WTC11 (cell line): ENCODE measurements at regions not wholly inside any gene's neighbourhood (a gene's known extent, or its start where the extent isn't known, plus 50 kb on each side); places are given as distances from the start of the nearest gene placed in this dataset.

Experiments
- ATAC-seq: fragments of 200-7000 bp; cut with Tn5 transposase; 2 replicates; pipeline ENCODE4 v1.10.0; 2021; ENCODE audit warnings: mild to moderate bottlenecking, moderate library complexity
- CTCF ChIA-PET: fragments of 300-600 bp; sonication (Branson Sonifier 250); formaldehyde crosslinking; loops from one replicate; lab custom pipeline; 2021; ENCODE audit warnings: antibody characterized with exemption; lab: Charles Lee
- POLR2A ChIA-PET: fragments of 350-600 bp; sonication (Branson Sonifier 250); formaldehyde crosslinking; loops from one replicate; lab custom pipeline; 2021; ENCODE audit warnings: antibody characterized with exemption; lab: Charles Lee
- DNase-seq: peaks from one replicate; pipeline ENCODE4 v3.0.0; 2021; ENCODE audit warnings: low spot score
- H3K27ac Mint-ChIP-seq: 2 replicates; pipeline ENCODE4 v1.8.0; 2021; ENCODE audit warnings: mixed read lengths
- H3K27me3 Mint-ChIP-seq: 2 replicates; pipeline ENCODE4 v1.8.0; 2021; ENCODE audit warnings: low read depth, mild to moderate bottlenecking, moderate library complexity, mixed read lengths
- H3K36me3 Mint-ChIP-seq: 2 replicates; pipeline ENCODE4 v1.8.0; 2021; ENCODE audit warnings: mixed read lengths
- H3K4me1 Mint-ChIP-seq: 2 replicates; pipeline ENCODE4 v1.8.0; 2022; ENCODE audit warnings: mixed read lengths
- H3K4me3 Mint-ChIP-seq: 2 replicates; pipeline ENCODE4 v1.8.0; 2021; ENCODE audit warnings: mild to moderate bottlenecking, moderate library complexity, mixed read lengths
- H3K9me3 Mint-ChIP-seq: 2 replicates; pipeline ENCODE4 v1.8.0; 2021; ENCODE audit warnings: mixed read lengths
- AFF4 ChIP-seq: sonication (generic); formaldehyde crosslinking; IDR thresholded peaks from 2 replicates; pipeline ENCODE4 v1.8.1; 2023; ENCODE audit warnings: mild to moderate bottlenecking, missing genetic modification reagents, borderline replicate concordance
- CREB1 ChIP-seq: sonication (generic); formaldehyde crosslinking; IDR thresholded peaks from 2 replicates; pipeline ENCODE4 v1.8.0; 2023; ENCODE audit warnings: mild to moderate bottlenecking, missing genetic modification reagents
- CREM ChIP-seq: sonication (generic); formaldehyde crosslinking; IDR thresholded peaks from 2 replicates; pipeline ENCODE4 v1.8.1; 2022; ENCODE audit warnings: mild to moderate bottlenecking, missing genetic modification reagents, moderate library complexity
- FOXJ3 ChIP-seq: sonication (generic); formaldehyde crosslinking; IDR thresholded peaks from 2 replicates; pipeline ENCODE4 v1.9.0; 2021; ENCODE audit warnings: missing genetic modification reagents, mild to moderate bottlenecking, borderline replicate concordance
- FOXK1 ChIP-seq: sonication (generic); formaldehyde crosslinking; IDR thresholded peaks from 2 replicates; pipeline ENCODE4 v1.8.0; 2022; ENCODE audit warnings: mild to moderate bottlenecking, moderate library complexity, missing genetic modification reagents
- GRHL2 ChIP-seq: fragments of 250-450 bp; sonication (Bioruptor Pico); IDR thresholded peaks from 2 replicates; pipeline ENCODE4 v1.8.0; 2022; ENCODE audit warnings: mild to moderate bottlenecking, moderate library complexity; ENCODE audit not compliant: insufficient replicate concordance, severe bottlenecking
- HMGA2 ChIP-seq: fragments of 250-450 bp; sonication (Bioruptor Pico); IDR thresholded peaks from 2 replicates; pipeline ENCODE4 v1.4.0; 2021; ENCODE audit warnings: mild to moderate bottlenecking, moderate library complexity
- IRF2 ChIP-seq: sonication (generic); formaldehyde crosslinking; IDR thresholded peaks from 2 replicates; pipeline ENCODE4 v1.8.0; 2022; ENCODE audit warnings: low read depth, missing genetic modification reagents, borderline replicate concordance
- JUN ChIP-seq: sonication (generic); formaldehyde crosslinking; IDR thresholded peaks from 2 replicates; pipeline ENCODE4 v1.8.0; 2023; ENCODE audit warnings: mild to moderate bottlenecking, missing genetic modification reagents
- NFYB ChIP-seq: sonication (generic); formaldehyde crosslinking; conservative IDR thresholded peaks from 2 replicates; pipeline ENCODE4 v1.8.0; 2022; ENCODE audit warnings: low read depth, missing genetic modification reagents
- OVOL2 ChIP-seq: fragments of 250-450 bp; sonication (Bioruptor Pico); IDR thresholded peaks from 2 replicates; pipeline ENCODE4 v1.9.0; 2021; ENCODE audit warnings: mild to moderate bottlenecking, borderline replicate concordance
- RORB ChIP-seq: fragments of 250-450 bp; sonication (Bioruptor Pico); IDR thresholded peaks from 2 replicates; pipeline ENCODE4 v1.9.0; 2021; ENCODE audit warnings: mild to moderate bottlenecking
- SOX15 ChIP-seq: fragments of 250-450 bp; sonication (Bioruptor Pico); IDR thresholded peaks from 2 replicates; pipeline ENCODE4 v1.9.0; 2021; ENCODE audit warnings: mild to moderate bottlenecking
- USF2 ChIP-seq: sonication (generic); formaldehyde crosslinking; IDR thresholded peaks from 2 replicates; pipeline ENCODE4 v1.8.1; 2023; ENCODE audit warnings: mild to moderate bottlenecking, missing genetic modification reagents, moderate library complexity
- ZNF138 ChIP-seq: sonication (generic); formaldehyde crosslinking; conservative IDR thresholded peaks from 2 replicates; pipeline ENCODE4 v1.8.1; 2022; ENCODE audit warnings: mild to moderate bottlenecking, moderate library complexity, missing genetic modification reagents
- TF ChIP-seq, protein P1 (sequence below): fragments of 250-450 bp; sonication (Bioruptor Pico); IDR thresholded peaks from 2 replicates; pipeline ENCODE4 v1.9.0; 2021; ENCODE audit warnings: moderate library complexity, mild to moderate bottlenecking, inconsistent platforms, borderline replicate concordance
- TF ChIP-seq, protein P2 (sequence below): sonication (generic); formaldehyde crosslinking; IDR thresholded peaks from 2 replicates; pipeline ENCODE4 v1.8.1; 2022; ENCODE audit warnings: low read depth, missing genetic modification reagents, borderline replicate concordance
- TF ChIP-seq, protein P3 (sequence below): fragments of 200-600 bp; IDR thresholded peaks from 2 replicates; pipeline ENCODE4 v1.8.0; 2022; ENCODE audit warnings: antibody characterized with exemption
- TF ChIP-seq, protein P4 (sequence below): sonication (generic); formaldehyde crosslinking; IDR thresholded peaks from 2 replicates; pipeline ENCODE4 v1.8.1; 2023; ENCODE audit warnings: mild to moderate bottlenecking, moderate library complexity, missing genetic modification reagents

- CTCF ChIA-PET, result no interaction called here
- H3K4me1 Mint-ChIP-seq, result no peaks in the 10 kb centered on the region
- ATAC-seq (no peak), DNase-seq (no peak)
- peaks cover 3% of the 10 kb centered on the region; the same call in 1 of the 2 replicates for H3K27me3 Mint-ChIP-seq
- H3K36me3 Mint-ChIP-seq, result peaks cover 52% of the 10 kb centered on the region
- no peak overlapping the region for H3K27ac Mint-ChIP-seq
- H3K4me3 Mint-ChIP-seq, result no peak overlapping the region
- TF ChIP-seq, protein P1, sequence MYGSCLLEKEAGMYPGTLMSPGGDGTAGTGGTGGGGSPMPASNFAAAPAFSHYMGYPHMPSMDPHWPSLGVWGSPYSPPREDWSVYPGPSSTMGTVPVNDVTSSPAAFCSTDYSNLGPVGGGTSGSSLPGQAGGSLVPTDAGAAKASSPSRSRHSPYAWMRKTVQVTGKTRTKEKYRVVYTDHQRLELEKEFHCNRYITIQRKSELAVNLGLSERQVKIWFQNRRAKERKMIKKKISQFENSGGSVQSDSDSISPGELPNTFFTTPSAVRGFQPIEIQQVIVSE (CRISPR knock-in tag), result no peak
- TF ChIP-seq, protein P2, sequence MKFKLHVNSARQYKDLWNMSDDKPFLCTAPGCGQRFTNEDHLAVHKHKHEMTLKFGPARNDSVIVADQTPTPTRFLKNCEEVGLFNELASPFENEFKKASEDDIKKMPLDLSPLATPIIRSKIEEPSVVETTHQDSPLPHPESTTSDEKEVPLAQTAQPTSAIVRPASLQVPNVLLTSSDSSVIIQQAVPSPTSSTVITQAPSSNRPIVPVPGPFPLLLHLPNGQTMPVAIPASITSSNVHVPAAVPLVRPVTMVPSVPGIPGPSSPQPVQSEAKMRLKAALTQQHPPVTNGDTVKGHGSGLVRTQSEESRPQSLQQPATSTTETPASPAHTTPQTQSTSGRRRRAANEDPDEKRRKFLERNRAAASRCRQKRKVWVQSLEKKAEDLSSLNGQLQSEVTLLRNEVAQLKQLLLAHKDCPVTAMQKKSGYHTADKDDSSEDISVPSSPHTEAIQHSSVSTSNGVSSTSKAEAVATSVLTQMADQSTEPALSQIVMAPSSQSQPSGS, result no peak
- TF ChIP-seq HMGA2 (CRISPR knock-in tag) (no peak), NFYB (CRISPR knock-in tag) (no peak), OVOL2 (CRISPR knock-in tag) (no peak), JUN (CRISPR knock-in tag) (no peak), CREB1 (CRISPR knock-in tag) (no peak), SOX15 (CRISPR knock-in tag) (no peak), FOXJ3 (CRISPR knock-in tag) (no peak), USF2 (CRISPR knock-in tag) (no peak), ZNF138 (CRISPR knock-in tag) (no peak), IRF2 (CRISPR knock-in tag) (no peak), CREM (CRISPR knock-in tag) (no peak), AFF4 (CRISPR knock-in tag) (no peak), RORB (CRISPR knock-in tag) (no peak), FOXK1 (CRISPR knock-in tag) (no peak), GRHL2 (CRISPR knock-in tag) (no peak)
- TF ChIP-seq, protein P3, sequence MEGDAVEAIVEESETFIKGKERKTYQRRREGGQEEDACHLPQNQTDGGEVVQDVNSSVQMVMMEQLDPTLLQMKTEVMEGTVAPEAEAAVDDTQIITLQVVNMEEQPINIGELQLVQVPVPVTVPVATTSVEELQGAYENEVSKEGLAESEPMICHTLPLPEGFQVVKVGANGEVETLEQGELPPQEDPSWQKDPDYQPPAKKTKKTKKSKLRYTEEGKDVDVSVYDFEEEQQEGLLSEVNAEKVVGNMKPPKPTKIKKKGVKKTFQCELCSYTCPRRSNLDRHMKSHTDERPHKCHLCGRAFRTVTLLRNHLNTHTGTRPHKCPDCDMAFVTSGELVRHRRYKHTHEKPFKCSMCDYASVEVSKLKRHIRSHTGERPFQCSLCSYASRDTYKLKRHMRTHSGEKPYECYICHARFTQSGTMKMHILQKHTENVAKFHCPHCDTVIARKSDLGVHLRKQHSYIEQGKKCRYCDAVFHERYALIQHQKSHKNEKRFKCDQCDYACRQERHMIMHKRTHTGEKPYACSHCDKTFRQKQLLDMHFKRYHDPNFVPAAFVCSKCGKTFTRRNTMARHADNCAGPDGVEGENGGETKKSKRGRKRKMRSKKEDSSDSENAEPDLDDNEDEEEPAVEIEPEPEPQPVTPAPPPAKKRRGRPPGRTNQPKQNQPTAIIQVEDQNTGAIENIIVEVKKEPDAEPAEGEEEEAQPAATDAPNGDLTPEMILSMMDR, result no peak
- TF ChIP-seq, protein P4, sequence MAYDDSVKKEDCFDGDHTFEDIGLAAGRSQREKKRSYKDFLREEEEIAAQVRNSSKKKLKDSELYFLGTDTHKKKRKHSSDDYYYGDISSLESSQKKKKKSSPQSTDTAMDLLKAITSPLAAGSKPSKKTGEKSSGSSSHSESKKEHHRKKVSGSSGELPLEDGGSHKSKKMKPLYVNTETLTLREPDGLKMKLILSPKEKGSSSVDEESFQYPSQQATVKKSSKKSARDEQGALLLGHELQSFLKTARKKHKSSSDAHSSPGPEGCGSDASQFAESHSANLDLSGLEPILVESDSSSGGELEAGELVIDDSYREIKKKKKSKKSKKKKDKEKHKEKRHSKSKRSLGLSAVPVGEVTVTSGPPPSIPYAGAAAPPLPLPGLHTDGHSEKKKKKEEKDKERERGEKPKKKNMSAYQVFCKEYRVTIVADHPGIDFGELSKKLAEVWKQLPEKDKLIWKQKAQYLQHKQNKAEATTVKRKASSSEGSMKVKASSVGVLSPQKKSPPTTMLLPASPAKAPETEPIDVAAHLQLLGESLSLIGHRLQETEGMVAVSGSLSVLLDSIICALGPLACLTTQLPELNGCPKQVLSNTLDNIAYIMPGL, result no peak
- peaks cover 65% of the 10 kb centered on the region for H3K9me3 Mint-ChIP-seq
- POLR2A ChIA-PET, result no interaction called here
These were observed 217.5 kb upstream of the SOX11 start for GRCh38 chr2:5474716-5475115.
